CD14-positive monocyte (primary cell): ENCODE measurements at regions not wholly inside any gene's neighbourhood (a gene's known extent, or its start where the extent isn't known, plus 50 kb on each side); places are given as distances from the start of the nearest gene placed in this dataset.

Experiments
- DNase-seq, 3 donors: peaks; one replicate each; pipeline ENCODE4 v3.0.0-alpha.2; 2011 to 2022
- H2AFZ ChIP-seq: 2 replicates; pipeline ENCODE4 v1.6.0; 2012; ENCODE audit warnings: mild to moderate bottlenecking, low read depth, low read length, inconsistent platforms; ENCODE audit not compliant: insufficient read depth, poor library complexity, severe bottlenecking
- H3K27ac ChIP-seq, 2 donors: 1 replicate in 1 of 2; 2 replicates in 1 of 2; pipeline ENCODE4 v1.5.1; 2012 to 2013; ENCODE audit warnings: low read length in 2 of 2, control low read depth in 1 of 2, inconsistent platforms in 1 of 2, low read depth in 1 of 2, mild to moderate bottlenecking in 1 of 2
- H3K27me3 ChIP-seq, 2 donors: one replicate each; pipeline versions ENCODE4 v1.6.0 to v1.6.1; 2011 to 2013; ENCODE audit warnings: low read length in 2 of 2; ENCODE audit not compliant: control insufficient read depth in 2 of 2, insufficient read depth in 2 of 2
- H3K36me3 ChIP-seq, 2 donors: replicated peaks in 1 of 2; 1 replicate in 1 of 2; 2 replicates in 1 of 2; pipeline versions ENCODE4 v1.5.1 to v1.6.1; 2012 to 2013; ENCODE audit warnings: low read length in 2 of 2, control low read depth in 1 of 2, inconsistent platforms in 1 of 2, mild to moderate bottlenecking in 1 of 2; ENCODE audit not compliant: insufficient read depth in 2 of 2, control insufficient read depth in 1 of 2
- H3K4me1 ChIP-seq, 2 donors: 1 replicate in 1 of 2; 2 replicates in 1 of 2; pipeline versions ENCODE4 v1.5.1 to v1.6.1; 2012 to 2013; ENCODE audit warnings: low read length in 2 of 2, control low read depth in 1 of 2, inconsistent platforms in 1 of 2, mild to moderate bottlenecking in 1 of 2, moderate library complexity in 1 of 2; ENCODE audit not compliant: insufficient read depth in 2 of 2, control insufficient read depth in 1 of 2
- H3K4me2 ChIP-seq: replicated peaks from 2 replicates; pipeline ENCODE3; 2012; ENCODE audit warnings: low read length, moderate library complexity, mild to moderate bottlenecking; ENCODE audit not compliant: poor library complexity, severe bottlenecking; ENCODE audit errors: extremely low read depth
- H3K4me3 ChIP-seq, 3 experiments: fragments of 200-600 bp in 1 of 3; sonication (generic) in 1 of 3; replicated peaks in 1 of 3; 1 replicate in 2 of 3; 2 replicates in 1 of 3; pipeline ENCODE4 v1.5.1; 2011 to 2013; ENCODE audit warnings: low read length in 3 of 3, mild to moderate bottlenecking in 3 of 3, control low read depth in 2 of 3, low read depth in 2 of 3, inconsistent platforms in 1 of 3, moderate library complexity in 1 of 3
- H3K79me2 ChIP-seq: 2 replicates; pipeline ENCODE4 v1.6.0; 2012; ENCODE audit warnings: mild to moderate bottlenecking, control low read depth, inconsistent platforms, low read length, moderate library complexity; ENCODE audit not compliant: insufficient read depth
- H3K9ac ChIP-seq: 2 replicates; pipeline ENCODE4 v1.6.0; 2017; ENCODE audit warnings: low read length, mild to moderate bottlenecking; ENCODE audit not compliant: insufficient read depth, poor library complexity, severe bottlenecking
- H3K9me3 ChIP-seq, 2 donors: replicated peaks in 1 of 2; 1 replicate in 1 of 2; 2 replicates in 1 of 2; pipeline versions ENCODE4 v1.5.1 to v1.6.1; 2012 to 2013; ENCODE audit warnings: low read length in 2 of 2, control low read depth in 1 of 2; ENCODE audit not compliant: control insufficient read depth in 1 of 2, insufficient read depth in 1 of 2
- H4K20me1 ChIP-seq: 2 replicates; pipeline ENCODE4 v1.6.0; 2012; ENCODE audit warnings: mild to moderate bottlenecking, low read length, control low read depth, moderate library complexity; ENCODE audit not compliant: insufficient read depth
- H3K27ac Mint-ChIP-seq, 7 donors: one replicate each; pipeline ENCODE4 v1.8.0; 2020; ENCODE audit warnings: mild to moderate bottlenecking in 7 of 7, mixed read lengths in 7 of 7, moderate library complexity in 6 of 7, inconsistent platforms in 2 of 7
- H3K27me3 Mint-ChIP-seq, 3 donors: one replicate each; pipeline ENCODE4 v1.8.0; 2021 to 2022; ENCODE audit warnings: low read depth in 3 of 3, mild to moderate bottlenecking in 3 of 3, mixed read lengths in 3 of 3, moderate library complexity in 3 of 3, inconsistent platforms in 1 of 3
- H3K36me3 Mint-ChIP-seq, 2 donors: one replicate each; pipeline ENCODE4 v1.8.0; 2020; ENCODE audit warnings: mixed read lengths in 2 of 2, inconsistent platforms in 1 of 2, mild to moderate bottlenecking in 1 of 2
- H3K4me1 Mint-ChIP-seq: one replicate; pipeline ENCODE4 v1.8.0; 2020; ENCODE audit warnings: mild to moderate bottlenecking, mixed read lengths
- H3K4me3 Mint-ChIP-seq, 2 donors: one replicate each; pipeline ENCODE4 v1.8.0; 2020; ENCODE audit warnings: mild to moderate bottlenecking in 2 of 2, mixed read lengths in 2 of 2, moderate library complexity in 1 of 2
- H3K9me3 Mint-ChIP-seq, 7 donors: one replicate each; pipeline ENCODE4 v1.8.0; 2020 to 2022; ENCODE audit warnings: mixed read lengths in 7 of 7, mild to moderate bottlenecking in 6 of 7, moderate library complexity in 6 of 7, inconsistent platforms in 2 of 7
- CTCF ChIP-seq: fragments of 200-600 bp; IDR thresholded peaks from one replicate; pipeline ENCODE4 v1.8.0; 2022; ENCODE audit warnings: antibody characterized with exemption, mild to moderate bottlenecking
- WGBS: methylation state at CpG from one replicate; pipeline ENCODE4 v1.1.5; 2013; ENCODE audit warnings: missing lambda C conversion rate; ENCODE audit not compliant: insufficient coverage; 5-methylcytosine and 5-hydroxymethylcytosine counted together
- intact Hi-C, 2 donors: fragments of 100-400 bp; cut with micrococcal nuclease; formaldehyde crosslinking; loops; one replicate each; pipeline versions ENCODE4 v1.15.0 to v1.15.1; 2023

GRCh38 chr13:76383676-76384461, 502.3 kb downstream of the KCTD12 start:
- Histone ChIP-seq H3K27me3 (no peaks in the 10 kb centered on the region), H3K79me2 (no peaks in the 10 kb centered on the region), H4K20me1 (no peaks in the 10 kb centered on the region), H3K36me3 (no peaks in the 10 kb centered on the region), H3K4me3 (no peak overlapping the region), H3K4me1 (no peaks in the 10 kb centered on the region), H3K9me3 (no peaks in the 10 kb centered on the region), H3K9ac (no peak overlapping the region), H2AFZ (no peak overlapping the region), H3K27ac (no peak overlapping the region), H3K4me2 (no peak overlapping the region)
- peaks cover 0 to 12% (median 6%) of the 10 kb centered on the region in 7 donors for H3K9me3 Mint-ChIP-seq
- no CpG with 5 or more reads among the region's 2 CpGs for WGBS
- no peak for DNase-seq
- no peak overlapping the region for H3K4me3 Mint-ChIP-seq
- H3K27ac Mint-ChIP-seq, result no peak overlapping the region
- intact Hi-C loops, result no loop called here
- peaks cover 7% of the 10 kb centered on the region for H3K4me1 Mint-ChIP-seq
- no peaks in the 10 kb centered on the region for H3K27me3 Mint-ChIP-seq
- TF ChIP-seq CTCF, result no peak
- no peaks in the 10 kb centered on the region for H3K36me3 Mint-ChIP-seq

GRCh38 chr13:76380446-76381065, 505.6 kb downstream of the KCTD12 start:
- intact Hi-C loops, result no loop called here
- Mint-ChIP-seq H3K9me3 (peaks cover 0 to 13% (median 6%) of the 10 kb centered on the region in 7 donors), H3K36me3 (no peaks in the 10 kb centered on the region), H3K4me1 (peaks cover 5% of the 10 kb centered on the region), H3K27me3 (no peaks in the 10 kb centered on the region), H3K4me3 (no peak overlapping the region), H3K27ac (no peak overlapping the region)
- no peak overlapping the region for H2AFZ ChIP-seq
- no CpG with 5 or more reads among the region's 1 CpG for WGBS
- no peak overlapping the region for H3K4me3 ChIP-seq
- H3K9ac ChIP-seq, result no peak overlapping the region
- no peaks in the 10 kb centered on the region for H3K36me3 ChIP-seq
- H3K4me2 ChIP-seq, result no peak overlapping the region
- no peaks in the 10 kb centered on the region for H3K79me2 ChIP-seq
- H3K4me1 ChIP-seq, result no peaks in the 10 kb centered on the region
- no peak for TF ChIP-seq CTCF
- no peaks in the 10 kb centered on the region for H3K9me3 ChIP-seq
- no peak for DNase-seq
- H4K20me1 ChIP-seq, result no peaks in the 10 kb centered on the region
- no peaks in the 10 kb centered on the region for H3K27me3 ChIP-seq
- no peak overlapping the region for H3K27ac ChIP-seq
